OCI-LY3 (cell line): ENCODE measurements at regions not wholly inside any gene's neighbourhood (a gene's known extent, or its start where the extent isn't known, plus 50 kb on each side); places are given as distances from the start of the nearest gene placed in this dataset.

Experiments used
- H2AFZ ChIP-seq: fragments of 200-600, 300-600 bp; shearing (Covaris generic); 2 replicates; pipeline ENCODE4 v1.6.0; 2014; ENCODE audit warnings: antibody characterized with exemption, low read depth, low read length
- H3K27ac ChIP-seq: fragments of 200-600, 300-600 bp; sonication (generic); 2 replicates; pipeline ENCODE4 v1.5.1; 2014; ENCODE audit warnings: mild to moderate bottlenecking, low read length, moderate library complexity, mixed read lengths
- H3K27me3 ChIP-seq: fragments of 200-600, 300-600 bp; sonication (generic); 2 replicates; pipeline ENCODE4 v1.6.1; 2014; ENCODE audit warnings: low read depth, low read length, mixed read lengths
- H3K36me3 ChIP-seq: fragments of 200-600, 300-600 bp; sonication (generic); replicated peaks from 2 replicates; pipeline ENCODE3; 2014; ENCODE audit warnings: low read depth, low read length, mixed read lengths
- H3K4me1 ChIP-seq: fragments of 300-600, 200-600 bp; sonication (generic); 2 replicates; pipeline ENCODE4 v1.6.1; 2014; ENCODE audit warnings: low read length, mixed read lengths
- H3K4me2 ChIP-seq: fragments of 200-600, 300-600 bp; sonication (generic); 2 replicates; pipeline ENCODE4 v1.6.1; 2014; ENCODE audit warnings: low read length, mixed read lengths
- H3K4me3 ChIP-seq: fragments of 300-600, 200-600 bp; sonication (generic); 2 replicates; pipeline ENCODE4 v1.5.1; 2014; ENCODE audit warnings: antibody characterized with exemption, mild to moderate bottlenecking, low read length, moderate library complexity
- H3K79me2 ChIP-seq: fragments of 300-600, 200-600 bp; shearing (Covaris generic); 2 replicates; pipeline ENCODE4 v1.6.1; 2014; ENCODE audit warnings: mild to moderate bottlenecking, low read length, mixed read lengths
- H3K9ac ChIP-seq: fragments of 300-600, 200-600 bp; shearing (Covaris generic); 2 replicates; pipeline ENCODE4 v1.6.0; 2014; ENCODE audit warnings: mild to moderate bottlenecking, low read length, moderate library complexity
- H3K9me3 ChIP-seq: fragments of 200-600, 300-600 bp; shearing (Covaris generic); 2 replicates; pipeline ENCODE4 v1.6.1; 2014; ENCODE audit warnings: low read length, mixed read lengths; ENCODE audit not compliant: insufficient read depth
- H4K20me1 ChIP-seq: fragments of 200-600, 300-600 bp; sonication (generic); 2 replicates; pipeline ENCODE4 v1.6.1; 2016; ENCODE audit warnings: low read length, mixed read lengths; ENCODE audit not compliant: insufficient read depth
- CTCF ChIP-seq: fragments of 200-600, 300-600 bp; sonication (generic); IDR thresholded peaks from 2 replicates; pipeline ENCODE4 v1.5.1; 2014; ENCODE audit warnings: antibody characterized with exemption, low read length, low read depth
- EZH2phosphoT487 ChIP-seq: fragments of 200-600 bp; shearing (Covaris generic); IDR thresholded peaks from 2 replicates; pipeline ENCODE4 v1.6.1; 2018; ENCODE audit warnings: antibody characterized with exemption, mixed run types, low read depth

- Histone ChIP-seq H3K79me2 (no peaks in the 10 kb centered on the region), H2AFZ (no peak overlapping the region), H3K36me3 (no peaks in the 10 kb centered on the region), H3K27me3 (no peaks in the 10 kb centered on the region), H3K4me3 (no peak overlapping the region), H3K9me3 (no peaks in the 10 kb centered on the region), H3K27ac (no peak overlapping the region), H3K4me2 (no peak overlapping the region), H4K20me1 (no peaks in the 10 kb centered on the region), H3K9ac (no peak overlapping the region), H3K4me1 (no peaks in the 10 kb centered on the region)
- TF ChIP-seq EZH2phosphoT487: no peak
- no peak for TF ChIP-seq CTCF
These were observed 147.2 kb upstream of the BCOR start for GRCh38 chrX:40244980-40245379.

GRCh38 chrX:40243755-40244515 lies 146.2 kb upstream of the BCOR start:
- Histone ChIP-seq H3K27ac (no peak overlapping the region), H3K4me3 (no peak overlapping the region)

GRCh38 chrX:40240844-40241243 lies 143.1 kb upstream of the BCOR start:
- H3K4me2 ChIP-seq: no peak overlapping the region
- H4K20me1 ChIP-seq: no peaks in the 10 kb centered on the region
- no peaks in the 10 kb centered on the region for H3K79me2 ChIP-seq
- no peaks in the 10 kb centered on the region for H3K36me3 ChIP-seq
- H3K4me1 ChIP-seq: peaks cover 13% of the 10 kb centered on the region
- no peak overlapping the region for H3K9ac ChIP-seq
- no peak overlapping the region for H3K4me3 ChIP-seq
- H3K9me3 ChIP-seq: no peaks in the 10 kb centered on the region
- TF ChIP-seq EZH2phosphoT487: no peak
- no peak for TF ChIP-seq CTCF
- no peaks in the 10 kb centered on the region for H3K27me3 ChIP-seq
- no peak overlapping the region for H2AFZ ChIP-seq
- H3K27ac ChIP-seq: no peak overlapping the region

More at GRCh38 chrX:40243755-40244515, 146.2 kb upstream of the BCOR start:
- no peak overlapping the region for H2AFZ ChIP-seq
- no peaks in the 10 kb centered on the region for H3K79me2 ChIP-seq
- no peaks in the 10 kb centered on the region for H3K36me3 ChIP-seq
- TF ChIP-seq EZH2phosphoT487: no peak
- no peak for TF ChIP-seq CTCF
- no peaks in the 10 kb centered on the region for H3K9me3 ChIP-seq
- no peaks in the 10 kb centered on the region for H4K20me1 ChIP-seq
- no peak overlapping the region for H3K9ac ChIP-seq
- no peaks in the 10 kb centered on the region for H3K27me3 ChIP-seq
- no peak overlapping the region for H3K4me2 ChIP-seq
- H3K4me1 ChIP-seq: no peaks in the 10 kb centered on the region

- Histone ChIP-seq H3K4me1 (peaks cover 13% of the 10 kb centered on the region), H3K27me3 (no peaks in the 10 kb centered on the region), H3K9ac (peak overlapping the region; percentile 9; the same call in 1 of the 2 replicates), H3K27ac (no peak overlapping the region), H3K36me3 (no peaks in the 10 kb centered on the region), H2AFZ (no peak overlapping the region; the same call in 1 of the 2 replicates), H3K4me2 (peak overlapping the region; percentile 67), H4K20me1 (no peaks in the 10 kb centered on the region), H3K9me3 (no peaks in the 10 kb centered on the region), H3K4me3 (peak overlapping the region; percentile 62), H3K79me2 (no peaks in the 10 kb centered on the region)
- TF ChIP-seq EZH2phosphoT487 (no peak), CTCF (no peak)
These were observed 140.0 kb upstream of the BCOR start for GRCh38 chrX:40237731-40238178.
